HG02938 (cell line): ENCODE measurements at regions not wholly inside any gene's neighbourhood (a gene's known extent, or its start where the extent isn't known, plus 50 kb on each side); places are given as distances from the start of the nearest gene placed in this dataset.

Experiments used
- ATAC-seq: cut with Tn5 transposase; IDR thresholded peaks from one replicate; pipeline ENCODE4 v1.9.1; 2021; ENCODE audit warnings: mild to moderate bottlenecking, moderate library complexity; ENCODE audit not compliant: unreplicated experiment

DNA sequence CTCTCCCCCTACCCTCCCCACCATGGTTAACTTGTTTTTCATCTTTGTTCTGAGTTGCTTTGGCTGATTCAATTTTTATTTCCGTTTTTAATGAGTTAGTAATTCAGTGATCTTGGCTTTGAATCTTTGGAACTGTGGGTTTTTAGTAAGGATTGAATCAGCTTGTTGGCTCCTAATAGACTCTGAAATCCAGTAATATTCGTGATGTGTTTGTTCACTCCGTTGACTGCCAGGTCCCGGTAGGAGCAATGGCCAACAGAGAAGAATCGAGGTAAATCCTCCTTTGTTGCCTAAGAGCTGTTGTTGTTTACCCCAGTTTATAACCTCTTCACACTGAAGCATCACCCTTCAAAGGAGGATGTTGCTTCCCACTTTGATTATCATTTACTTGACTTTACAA, 92.7 kb downstream of the PCSK1 start:
- ATAC-seq, result no peak

- no peak for ATAC-seq
These were observed 93.2 kb downstream of the PCSK1 start for GRCh38 chr5:96339862-96340261.

GRCh38 chr5:96338624-96339415, 94.2 kb downstream of the PCSK1 start:
- no peak for ATAC-seq

DNA sequence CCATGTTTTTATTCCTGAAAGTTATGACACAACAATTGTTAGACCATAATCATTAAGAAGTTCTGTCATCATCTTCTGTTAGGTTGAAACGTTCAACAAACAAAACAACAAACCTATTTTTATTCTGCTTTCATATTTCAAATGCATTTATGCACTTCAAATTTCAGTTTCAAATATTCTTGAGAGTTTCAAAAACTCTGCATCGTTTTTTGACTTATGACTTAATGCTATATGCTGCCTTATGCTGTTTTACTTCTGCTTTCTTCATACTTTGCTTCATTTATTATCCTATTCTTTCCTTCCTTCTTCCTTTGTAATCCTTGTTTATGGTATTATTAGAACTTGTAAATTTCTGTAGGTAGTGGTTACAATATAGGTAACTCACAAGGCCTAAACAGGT, 95.0 kb downstream of the PCSK1 start:
- ATAC-seq, result peak; percentile 57

DNA sequence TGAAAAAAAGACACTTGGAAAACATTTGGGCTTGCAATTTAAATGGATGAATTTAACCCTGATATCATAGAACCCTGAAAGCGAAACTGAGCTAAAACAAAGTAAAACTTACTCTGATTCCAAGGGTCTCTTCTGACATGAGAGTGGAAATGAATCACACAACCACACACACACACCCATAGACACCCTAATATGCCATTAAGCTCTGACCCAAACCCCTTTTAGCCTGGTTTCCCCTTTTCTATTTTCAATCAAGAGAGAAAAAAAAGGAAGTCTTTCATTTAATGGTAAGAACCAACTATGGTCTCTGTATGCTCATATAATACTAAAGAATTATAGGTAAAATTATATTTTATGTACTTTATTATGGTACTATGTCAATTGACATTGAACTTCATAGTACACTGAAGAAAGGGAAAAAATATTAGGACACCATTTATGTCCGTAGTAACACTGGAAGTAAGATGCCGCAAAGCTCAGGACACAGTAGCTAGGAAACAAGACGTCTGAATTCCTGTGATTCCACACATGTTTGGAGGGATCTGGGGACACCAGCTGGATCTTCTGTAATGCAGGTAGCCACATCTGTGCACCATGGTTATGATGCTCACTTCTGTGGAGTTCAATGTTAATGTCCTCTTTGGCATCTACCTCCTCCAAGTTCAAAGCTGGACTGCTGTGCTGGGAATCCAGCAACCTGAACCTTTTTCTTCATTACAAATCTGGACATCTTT, 95.8 kb downstream of the PCSK1 start:
- ATAC-seq, result no peak

GRCh38 chr5:96336351-96336985, 96.6 kb downstream of the PCSK1 start:
- peak; percentile 62 for ATAC-seq

DNA sequence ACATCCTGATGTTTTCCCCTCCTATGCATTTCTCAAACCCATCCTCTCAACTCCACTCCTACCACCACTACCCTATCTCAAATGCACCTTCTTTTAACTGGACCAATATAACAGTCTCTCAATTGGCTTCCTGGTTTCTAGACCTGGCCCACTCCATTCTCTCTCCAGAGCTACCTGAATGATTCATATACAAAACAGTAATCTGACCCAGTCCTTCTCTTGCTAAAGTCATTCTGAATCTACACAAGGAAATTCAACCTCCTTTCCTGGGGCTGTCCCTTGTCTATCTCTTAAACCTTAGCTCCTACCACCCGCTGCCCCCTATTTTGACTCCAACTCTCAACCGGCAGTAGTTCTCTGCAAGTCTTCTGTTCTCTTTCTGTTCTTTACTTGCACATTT, 97.2 kb downstream of the PCSK1 start:
- ATAC-seq, result no peak

- no peak for ATAC-seq
These were observed 99.7 kb downstream of the PCSK1 start for GRCh38 chr5:96333391-96333790.

DNA sequence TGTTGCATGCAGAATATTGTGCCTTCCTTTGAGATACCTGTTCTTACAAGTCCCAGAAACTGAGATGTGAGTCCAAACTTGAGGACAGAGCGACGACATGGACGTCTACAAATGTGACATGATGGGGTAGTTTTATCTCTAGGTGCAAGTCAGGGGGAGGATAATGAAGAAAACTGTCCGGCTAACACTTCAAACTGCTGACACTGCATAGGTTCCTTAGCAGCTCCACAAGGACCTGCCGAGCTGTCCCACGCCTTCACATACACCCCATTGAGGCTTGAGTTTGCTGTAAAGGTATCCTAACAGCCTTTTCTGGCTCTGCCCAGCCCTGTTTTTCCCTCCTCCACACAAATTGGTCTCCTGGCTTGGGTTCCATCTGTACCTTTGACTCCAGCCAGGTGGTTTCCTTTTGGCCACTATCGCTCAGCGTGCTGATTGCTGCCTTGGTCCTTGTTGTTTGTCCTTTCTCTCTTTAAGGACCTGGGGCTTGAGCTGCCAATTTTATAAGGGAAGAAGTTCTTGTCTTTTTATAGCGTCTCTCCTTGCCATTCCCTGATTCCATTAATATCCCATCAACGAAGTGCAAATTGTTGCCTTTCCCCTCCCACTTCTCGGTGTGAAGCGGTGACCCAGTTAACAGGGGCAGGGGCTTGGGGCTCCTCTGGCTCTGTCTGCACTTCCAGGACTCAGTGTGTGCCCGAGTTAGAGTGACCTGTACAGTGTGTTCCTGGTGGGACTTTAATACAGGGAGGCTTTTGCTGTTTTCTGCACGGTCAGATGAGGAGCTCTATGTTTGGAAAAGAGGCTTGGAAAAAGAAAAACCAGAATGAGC, 100.3 kb downstream of the PCSK1 start:
- ATAC-seq, result no peak

DNA sequence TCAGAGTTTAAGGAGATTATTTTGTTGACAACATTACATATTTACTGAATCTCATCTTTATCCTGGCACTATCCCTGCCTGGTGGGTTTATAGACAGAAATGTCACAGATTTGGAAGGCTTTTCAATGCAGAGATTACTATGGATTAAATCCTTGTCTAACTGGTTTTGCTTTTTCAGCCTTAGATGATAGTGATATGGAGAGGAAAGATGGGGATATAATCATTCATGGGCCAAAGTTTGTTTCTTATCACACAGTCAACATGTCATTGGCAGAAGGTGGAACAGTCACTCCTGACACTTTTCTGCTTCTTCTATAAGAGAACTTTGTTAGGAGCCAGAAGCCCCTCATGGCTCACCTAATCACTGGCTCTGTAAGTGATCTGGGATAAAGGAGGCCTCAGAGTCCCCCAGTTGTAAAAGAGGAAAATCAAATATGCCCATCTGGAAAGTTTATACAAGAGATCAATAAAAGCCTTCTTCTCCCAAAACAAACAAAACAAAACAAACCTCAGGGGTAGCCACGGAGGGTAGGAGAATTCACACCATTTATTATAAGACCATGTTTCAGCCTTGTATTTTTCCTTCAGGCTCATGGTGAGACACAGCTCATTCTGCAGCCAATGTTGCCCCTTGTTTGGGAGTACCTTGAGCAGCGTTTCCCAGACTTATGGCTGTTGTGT, 101.2 kb downstream of the PCSK1 start:
- no peak for ATAC-seq

- ATAC-seq, result no peak
These were observed 101.8 kb downstream of the PCSK1 start for GRCh38 chr5:96331210-96331609.

DNA sequence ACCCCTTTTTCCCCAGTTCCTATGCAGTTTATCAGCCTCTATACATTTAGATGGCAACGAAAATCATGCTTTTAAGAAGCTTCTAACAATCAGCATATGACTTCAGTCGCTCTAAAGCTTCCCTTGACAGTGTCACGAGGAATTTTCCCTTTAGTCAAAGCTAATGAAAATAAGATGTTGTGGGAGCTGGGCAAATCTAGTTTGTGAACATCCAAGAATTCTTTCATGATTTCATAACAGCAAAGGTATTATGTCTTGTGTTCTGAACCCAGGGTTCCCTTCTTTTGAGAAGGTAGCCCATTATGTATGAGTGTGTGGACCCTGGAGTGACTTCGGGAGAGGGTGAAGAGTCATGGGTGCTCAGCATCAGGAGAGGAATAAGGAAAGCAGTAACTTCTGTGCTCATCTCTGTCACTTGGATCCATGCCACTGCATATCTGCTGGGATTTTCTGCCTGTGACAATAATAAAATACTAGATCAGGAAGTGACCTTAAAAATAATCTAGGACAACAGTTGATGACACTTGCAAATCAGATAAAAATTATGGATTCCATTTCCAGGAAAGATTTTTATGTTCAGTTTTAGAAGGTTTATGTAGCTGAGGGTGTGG, 102.4 kb downstream of the PCSK1 start:
- no peak for ATAC-seq

GRCh38 chr5:96329886-96330529, 103.0 kb downstream of the PCSK1 start:
- no peak for ATAC-seq

- ATAC-seq, result no peak
These were observed 103.8 kb downstream of the PCSK1 start for GRCh38 chr5:96329289-96329688.

DNA sequence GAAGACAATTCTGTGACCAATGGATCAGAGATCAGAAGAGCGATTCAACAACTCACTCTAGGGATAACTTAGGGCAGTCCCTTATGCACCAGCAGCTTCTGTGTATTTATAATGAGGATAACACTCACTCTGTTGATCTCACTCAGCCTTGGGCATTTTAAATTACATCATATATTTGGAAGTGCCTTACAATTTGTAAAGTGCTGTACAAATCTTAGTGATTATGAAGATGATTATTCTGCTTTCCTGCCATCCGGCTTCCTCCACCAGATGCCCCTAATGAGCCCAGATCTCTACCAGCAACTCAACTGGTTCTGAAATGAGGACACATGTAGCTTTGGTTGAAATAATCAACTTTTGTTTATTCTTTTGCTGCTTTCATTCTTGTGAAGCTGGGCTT, 105.3 kb downstream of the PCSK1 start:
- ATAC-seq, result no peak

DNA sequence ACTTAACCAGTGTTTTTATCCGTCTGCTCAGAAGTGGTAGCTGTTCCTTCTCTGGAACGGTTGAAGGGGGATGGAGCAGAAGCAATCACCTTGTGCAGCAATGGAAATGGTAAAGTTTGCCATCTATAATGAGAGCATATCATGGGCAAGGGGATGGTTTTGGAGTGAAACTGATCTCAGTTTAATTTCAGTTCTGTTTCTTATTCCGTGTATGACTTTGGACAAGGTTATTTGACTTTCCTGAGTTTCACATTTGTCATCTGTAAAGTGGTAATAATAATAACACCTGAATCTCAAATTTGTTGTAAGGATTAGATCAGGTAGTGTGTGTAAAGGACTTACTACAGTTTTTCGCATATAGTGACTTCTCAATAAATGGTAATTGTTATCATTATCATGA, 106.1 kb downstream of the PCSK1 start:
- peak; percentile 88 for ATAC-seq

DNA sequence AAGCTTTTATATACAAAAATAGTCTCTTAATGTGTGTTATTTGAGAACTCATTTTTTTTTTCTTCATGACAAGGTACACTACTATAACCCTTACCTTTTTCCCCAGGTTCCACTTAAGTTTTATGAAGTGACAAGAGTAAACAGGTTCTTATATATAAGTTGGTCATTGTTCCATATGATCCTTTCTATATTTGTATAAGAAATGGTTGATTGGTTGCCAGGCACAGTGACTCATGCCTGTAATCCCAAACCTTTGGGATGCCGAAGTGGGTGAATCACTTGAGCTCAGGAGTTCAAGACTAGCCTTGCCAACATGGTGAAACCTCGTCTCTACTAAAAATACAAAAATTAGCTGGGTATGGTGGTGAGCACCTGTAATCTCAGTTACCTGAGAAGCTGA, 108.3 kb downstream of the PCSK1 start:
- ATAC-seq, result no peak

- no peak for ATAC-seq
These were observed 110.2 kb downstream of the PCSK1 start for GRCh38 chr5:96322865-96323264.

DNA sequence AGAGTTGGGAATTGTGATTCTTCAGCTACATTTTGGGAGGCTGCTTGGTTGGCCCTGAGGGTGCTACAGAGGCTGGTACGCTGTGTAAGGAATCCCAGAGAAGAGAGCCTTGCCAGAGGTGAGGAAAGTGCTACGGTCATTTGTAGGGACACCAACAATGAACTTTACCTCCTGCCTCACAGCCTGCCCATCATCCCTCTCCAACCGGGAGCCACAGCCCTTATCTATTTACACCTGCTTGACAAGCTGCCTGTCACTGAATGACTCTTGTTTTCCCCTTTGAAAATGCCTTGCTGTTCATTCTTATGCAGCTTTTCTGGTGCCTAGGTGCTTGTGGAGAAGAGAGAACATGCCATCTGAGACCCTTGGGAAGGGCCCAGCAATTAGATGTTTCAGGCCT, 110.8 kb downstream of the PCSK1 start:
- no peak for ATAC-seq

DNA sequence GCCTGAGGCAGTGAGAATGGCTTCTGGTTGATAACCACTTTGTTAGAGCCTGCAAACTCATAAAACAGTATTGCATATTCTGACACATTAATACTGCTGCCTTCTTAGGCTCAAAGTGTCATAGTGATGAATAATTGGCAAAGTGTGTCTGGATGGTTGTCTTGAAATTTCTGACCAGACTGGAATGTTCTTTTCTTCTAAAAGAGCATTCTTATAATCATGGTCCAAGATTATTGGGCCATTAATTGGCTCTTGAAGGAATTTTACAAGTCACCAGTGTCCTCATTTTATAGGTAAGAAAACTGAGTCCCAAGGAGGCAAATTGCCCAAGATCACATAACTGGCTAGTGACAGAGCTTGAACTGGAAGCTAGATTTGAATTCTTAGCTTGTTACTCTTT, 111.7 kb downstream of the PCSK1 start:
- no peak for ATAC-seq
